HepG2 (cell line): ENCODE measurements at regions not wholly inside any gene's neighbourhood (a gene's known extent, or its start where the extent isn't known, plus 50 kb on each side); places are given as distances from the start of the nearest gene placed in this dataset.

Experiments
- ATAC-seq: fragments of 200-7000 bp; cut with Tn5 transposase; 3 replicates; pipeline ENCODE4 v1.9.1; 2020; ENCODE audit warnings: mild to moderate bottlenecking, moderate library complexity
- BruUV-seq: library from RNA; stranded (reverse); fragments of 400-500 nt; replicated peaks from 2 replicates; lab custom pipeline; 2021; lab: Mats Ljungman, UMichigan
- CTCF ChIA-PET: fragments of 300-600 bp; formaldehyde crosslinking; extraction: SDS; loops from one replicate; lab custom pipeline; 2021; ENCODE audit warnings: low total read pairs, inconsistent platforms, low intra/inter-chr PET ratio; lab: Yijun Ruan, JAX
- POLR2A ChIA-PET: fragments of 350-600 bp; sonication (Branson Sonifier 250); formaldehyde crosslinking; loops from one replicate; lab custom pipeline; 2020; ENCODE audit warnings: antibody characterized with exemption, inconsistent platforms; lab: Yijun Ruan, JAX
- DNase-seq: peaks from one replicate; pipeline ENCODE4 v3.0.0-alpha.2; 2015; ENCODE audit warnings: low spot score
- FAIRE-seq: peaks from 3 replicates; lab custom pipeline; 2011; peaks lifted over from hg19 to GRCh38; lab: Jason Lieb, UNC
- H2AFZ ChIP-seq: one replicate; pipeline ENCODE4 v1.6.1; 2011; ENCODE audit warnings: low read length, inconsistent platforms
- H3K27ac ChIP-seq: fragments of 300-600 bp; 3 replicates; pipeline ENCODE4 v1.8.0; 2011; ENCODE audit warnings: mixed run types, mild to moderate bottlenecking, mixed read lengths, low read length, inconsistent platforms; ENCODE audit not compliant: insufficient read depth; ENCODE audit errors: extremely low read length
- H3K27me3 ChIP-seq, 2 experiments: fragments of 200-600 bp in 1 of 2; 2 replicates in 1 of 2; 3 replicates in 1 of 2; pipeline versions ENCODE4 v1.6.0 to v1.8.0; 2011; ENCODE audit warnings: low read length in 2 of 2, mild to moderate bottlenecking in 2 of 2, moderate library complexity in 2 of 2, inconsistent platforms in 1 of 2; ENCODE audit not compliant: insufficient read depth in 2 of 2, control insufficient read depth in 1 of 2
- H3K36me3 ChIP-seq, 2 experiments: fragments of 200-600 bp in 1 of 2; replicated peaks in 1 of 2; 2 replicates in 1 of 2; 3 replicates in 1 of 2; pipeline versions ENCODE4 v1.5.1 to v1.8.0; 2011; ENCODE audit warnings: low read length in 2 of 2, inconsistent platforms in 1 of 2; ENCODE audit not compliant: insufficient read depth in 2 of 2, control insufficient read depth in 1 of 2
- H3K4me1 ChIP-seq: 2 replicates; pipeline ENCODE4 v1.5.1; 2012; ENCODE audit warnings: low read length, inconsistent platforms; ENCODE audit not compliant: insufficient read depth
- H3K4me2 ChIP-seq: 2 replicates; pipeline ENCODE4 v1.6.0; 2011; ENCODE audit warnings: low read depth, low read length, inconsistent platforms
- H3K4me3 ChIP-seq, 3 experiments: fragments of 200-600 bp in 1 of 3; sonication (generic), shearing (Covaris generic) in 1 of 3; replicated peaks in 1 of 3; 2 replicates each; pipeline ENCODE4 v1.5.1; 2011 to 2016; ENCODE audit warnings: low read length in 3 of 3, inconsistent platforms in 2 of 3, low read depth in 2 of 3, mild to moderate bottlenecking in 2 of 3, control low read depth in 1 of 3, mixed read lengths in 1 of 3; ENCODE audit not compliant: insufficient read depth in 1 of 3
- H3K79me2 ChIP-seq: one replicate; pipeline ENCODE4 v1.6.1; 2011; ENCODE audit warnings: low read length, inconsistent platforms; ENCODE audit not compliant: insufficient read depth
- H3K9ac ChIP-seq: 2 replicates; pipeline ENCODE4 v1.6.0; 2011; ENCODE audit warnings: mild to moderate bottlenecking, low read depth, low read length, inconsistent platforms; ENCODE audit not compliant: insufficient read depth
- H3K9me3 ChIP-seq: 2 replicates; pipeline ENCODE4 v1.5.1; 2012; ENCODE audit warnings: mild to moderate bottlenecking, low read length
- H4K20me1 ChIP-seq: 2 replicates; pipeline ENCODE4 v1.6.0; 2011; ENCODE audit warnings: inconsistent platforms, mild to moderate bottlenecking, low read length, moderate library complexity; ENCODE audit not compliant: insufficient read depth
- FOSL2 ChIP-seq: sonication (generic); formaldehyde crosslinking; IDR thresholded peaks from 2 replicates; pipeline ENCODE4 v1.4.0; 2020; ENCODE audit warnings: missing genetic modification reagents
- GABPA ChIP-seq, 2 experiments: IDR thresholded peaks; 2 replicates each; pipeline ENCODE4 v1.6.1; 2011 to 2016; ENCODE audit warnings: low read depth in 2 of 2, low read length in 1 of 2, missing biosample characterization in 1 of 2, missing genetic modification characterization in 1 of 2
- IRF1 ChIP-seq: sonication (generic); formaldehyde crosslinking; IDR thresholded peaks from 2 replicates; pipeline ENCODE4 v1.4.0; 2020; ENCODE audit warnings: low read depth, mild to moderate bottlenecking, missing genetic modification reagents
- IRF2 ChIP-seq: IDR thresholded peaks from 2 replicates; pipeline ENCODE4 v1.6.1; 2018; ENCODE audit warnings: missing genetic modification reagents, missing compliant biosample characterization
- NFYC ChIP-seq: IDR thresholded peaks from 2 replicates; pipeline ENCODE4 v1.6.1; 2016; ENCODE audit warnings: missing genetic modification reagents, missing compliant biosample characterization
- PHF8 ChIP-seq: sonication (generic); formaldehyde crosslinking; IDR thresholded peaks from 2 replicates; pipeline ENCODE4 v1.5.0; 2020; ENCODE audit warnings: missing genetic modification reagents
- POGZ ChIP-seq: sonication (generic); formaldehyde crosslinking; IDR thresholded peaks from 2 replicates; pipeline ENCODE4 v1.4.0; 2020; ENCODE audit warnings: mild to moderate bottlenecking, missing genetic modification reagents
- TBP ChIP-seq: sonication (generic); formaldehyde crosslinking; IDR thresholded peaks from 2 replicates; pipeline ENCODE4 v1.5.0; 2020; ENCODE audit warnings: missing genetic modification reagents
- ZGPAT ChIP-seq: IDR thresholded peaks from 2 replicates; pipeline ENCODE4 v1.6.1; 2016; ENCODE audit warnings: mild to moderate bottlenecking
- ZNF513 ChIP-seq: sonication (generic); formaldehyde crosslinking; conservative IDR thresholded peaks from 2 replicates; pipeline ENCODE4 v1.5.0; 2020; ENCODE audit warnings: missing genetic modification reagents
- WGBS: methylation state at CpG from one replicate; pipeline ENCODE4 v1.1.6; 2017; ENCODE audit warnings: low lambda C conversion rate; 5-methylcytosine and 5-hydroxymethylcytosine counted together
- in situ Hi-C: cut with HindIII; loops from 2 replicates; pipeline ENCODE4 v1.10.0; 2017; ENCODE audit warnings: low pct_unique_long_range_greater_than_20kb; ENCODE audit not compliant: extremely low pct_ligation_motif_present
- intact Hi-C: fragments of 100-400 bp; cut with micrococcal nuclease; formaldehyde crosslinking; loops from one replicate; pipeline ENCODE4 v1.10.0; 2022; ENCODE audit not compliant: unreplicated experiment
- TF ChIP-seq, protein P1 (sequence below): IDR thresholded peaks from 2 replicates; pipeline ENCODE4 v1.6.1; 2016; ENCODE audit warnings: low read depth
- TF ChIP-seq, protein P2 (sequence below): sonication (generic); formaldehyde crosslinking; IDR thresholded peaks from 2 replicates; pipeline ENCODE4 v1.5.1; 2020; ENCODE audit warnings: mild to moderate bottlenecking, moderate library complexity, missing genetic modification reagents

DNA sequence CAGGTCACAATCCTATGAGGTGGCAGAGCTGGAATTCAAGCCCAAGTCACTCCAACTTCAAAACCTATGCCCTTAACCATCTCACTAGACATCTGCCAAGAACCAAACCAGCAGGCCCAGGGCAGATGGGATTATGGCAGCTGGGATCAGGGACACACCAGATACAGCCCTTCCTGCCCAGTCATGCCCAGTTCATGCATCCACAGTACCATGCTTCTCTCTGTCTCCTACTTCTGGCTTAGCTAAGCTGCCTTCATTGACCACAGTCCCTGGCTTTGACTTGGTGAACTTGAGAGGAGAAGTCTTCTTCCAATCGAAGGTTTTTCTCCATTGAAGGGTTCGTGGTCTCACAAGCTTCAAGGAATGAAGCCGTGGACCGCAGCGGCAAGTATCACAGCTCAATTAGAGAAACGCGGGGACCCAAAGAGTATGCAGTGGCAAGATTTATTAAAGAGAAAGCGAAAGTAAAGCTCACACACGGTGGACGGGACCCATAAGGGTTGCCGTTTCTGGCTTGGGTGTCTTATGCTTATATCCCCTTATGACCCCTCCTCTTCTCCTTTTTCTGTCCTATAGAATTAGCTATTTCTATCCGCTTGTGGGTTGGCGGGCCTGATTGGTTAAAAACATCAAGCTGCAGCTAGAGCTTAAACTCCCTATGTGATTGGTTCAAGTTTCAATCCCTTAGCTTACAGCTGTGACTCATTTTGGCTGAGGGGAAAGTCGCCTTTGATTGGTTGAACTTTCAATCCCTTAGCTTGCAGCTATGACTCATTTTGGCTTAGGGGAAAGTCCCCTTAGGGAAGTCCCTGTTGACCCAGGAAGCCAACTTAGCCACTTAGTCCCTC lies 101.2 kb downstream of the TRIM36 start:
- CTCF ChIA-PET: interaction anchor here (1.1 to 1.6 kb wide), 2 partner anchors 265 to 1389 kb away, joined by 4 to 6 read pairs; no protein-coding TSS in a partner anchor
- Histone ChIP-seq H3K9me3 (no peaks in the 10 kb centered on the region), H3K27ac (no peak overlapping the region), H3K4me3 (peak overlapping the region; percentile 50 to 67 (median 54)), H3K27me3 (no peaks in the 10 kb centered on the region), H4K20me1 (no peaks in the 10 kb centered on the region), H3K9ac (0 out of 2 replicates have a peak overlapping the region, but pooled peaks have one; percentile 34), H3K4me1 (peaks cover 11% of the 10 kb centered on the region), H3K4me2 (peak overlapping the region; percentile 89), H3K79me2 (no peaks in the 10 kb centered on the region), H2AFZ (peak overlapping the region; percentile 98), H3K36me3 (no peaks in the 10 kb centered on the region)
- intact Hi-C loops (loop anchor here (1.0 to 5.0 kb wide), 4 partner anchors 170 to 1456 kb away; no protein-coding TSS in a partner anchor), in situ Hi-C loops (loop anchor here (10.0 to 25.0 kb wide), 3 partner anchors 281 to 1456 kb away; no protein-coding TSS in a partner anchor)
- peak; percentile 73 for DNase-seq
- WGBS: 17% methylated on average over 14 of the region's 14 CpGs
- POLR2A ChIA-PET: interaction anchor here (0.7 to 1.8 kb wide), 3 partner anchors 14 to 193 kb away, joined by 3 to 26 read pairs (median 3); no protein-coding TSS in a partner anchor
- no TSS peak for BruUV-seq
- FAIRE-seq: peak; percentile 23
- peak; percentile 83 for ATAC-seq
- TF ChIP-seq ZNF513 (CRISPR knock-in tag) (no peak), TBP (no peak), FOSL2 (CRISPR knock-in tag) (peak; percentile 90), NFYC (CRISPR knock-in tag) (peak; percentile 76), IRF1 (CRISPR knock-in tag) (peak; percentile 68; the same call in 1 of the 2 replicates), ZGPAT (peak; percentile 32; the same call in 1 of the 2 replicates), PHF8 (CRISPR knock-in tag) (0 out of 2 replicates have a peak, but pooled peaks have one; percentile 17), POGZ (peak; percentile 42; the same call in 1 of the 2 replicates), GABPA (IDR thresholded peaks at IDR 0.05; ENCODE audit: low read depth, low read length) (no peak), GABPA (CRISPR knock-in tag; IDR thresholded peaks at IDR 0.05; ENCODE audit: low read depth) (0 out of 2 replicates have a peak, but pooled peaks have one; percentile 20), IRF2 (CRISPR knock-in tag) (peak; percentile 93)
- TF ChIP-seq, protein P1, sequence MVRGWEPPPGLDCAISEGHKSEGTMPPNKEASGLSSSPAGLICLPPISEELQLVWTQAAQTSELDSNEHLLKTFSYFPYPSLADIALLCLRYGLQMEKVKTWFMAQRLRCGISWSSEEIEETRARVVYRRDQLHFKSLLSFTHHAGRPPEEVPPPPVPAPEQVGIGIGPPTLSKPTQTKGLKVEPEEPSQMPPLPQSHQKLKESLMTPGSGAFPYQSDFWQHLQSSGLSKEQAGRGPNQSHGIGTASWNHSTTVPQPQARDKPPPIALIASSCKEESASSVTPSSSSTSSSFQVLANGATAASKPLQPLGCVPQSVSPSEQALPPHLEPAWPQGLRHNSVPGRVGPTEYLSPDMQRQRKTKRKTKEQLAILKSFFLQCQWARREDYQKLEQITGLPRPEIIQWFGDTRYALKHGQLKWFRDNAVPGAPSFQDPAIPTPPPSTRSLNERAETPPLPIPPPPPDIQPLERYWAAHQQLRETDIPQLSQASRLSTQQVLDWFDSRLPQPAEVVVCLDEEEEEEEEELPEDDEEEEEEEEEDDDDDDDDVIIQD (CRISPR knock-in tag): peak; percentile 65; the same call in 1 of the 2 replicates
- TF ChIP-seq, protein P2, sequence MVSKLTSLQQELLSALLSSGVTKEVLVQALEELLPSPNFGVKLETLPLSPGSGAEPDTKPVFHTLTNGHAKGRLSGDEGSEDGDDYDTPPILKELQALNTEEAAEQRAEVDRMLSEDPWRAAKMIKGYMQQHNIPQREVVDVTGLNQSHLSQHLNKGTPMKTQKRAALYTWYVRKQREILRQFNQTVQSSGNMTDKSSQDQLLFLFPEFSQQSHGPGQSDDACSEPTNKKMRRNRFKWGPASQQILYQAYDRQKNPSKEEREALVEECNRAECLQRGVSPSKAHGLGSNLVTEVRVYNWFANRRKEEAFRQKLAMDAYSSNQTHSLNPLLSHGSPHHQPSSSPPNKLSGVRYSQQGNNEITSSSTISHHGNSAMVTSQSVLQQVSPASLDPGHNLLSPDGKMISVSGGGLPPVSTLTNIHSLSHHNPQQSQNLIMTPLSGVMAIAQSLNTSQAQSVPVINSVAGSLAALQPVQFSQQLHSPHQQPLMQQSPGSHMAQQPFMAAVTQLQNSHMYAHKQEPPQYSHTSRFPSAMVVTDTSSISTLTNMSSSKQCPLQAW: 0 out of 2 replicates have a peak, but pooled peaks have one; percentile 18
